Ascending aorta (tissue), 2 donors: ENCODE measurements at regions not wholly inside any gene's neighbourhood (a gene's known extent, or its start where the extent isn't known, plus 50 kb on each side); places are given as distances from the start of the nearest gene placed in this dataset.

Source experiments
- DNase-seq, 2 donors: peaks; one replicate each; pipeline ENCODE4 v3.0.0-alpha.2; 2019; ENCODE audit warnings: low spot score in 2 of 2
- H3K27ac ChIP-seq, 2 donors: fragments of 200-600 bp; sonication (generic); one replicate each; pipeline ENCODE4 v1.5.1; 2016 to 2017; ENCODE audit warnings: mild to moderate bottlenecking in 1 of 2
- H3K27me3 ChIP-seq: fragments of 200-600 bp; sonication (generic); one replicate; pipeline ENCODE4 v1.5.1; 2017
- H3K36me3 ChIP-seq, 2 donors: fragments of 200-600 bp; sonication (generic); one replicate each; pipeline ENCODE4 v1.5.1; 2016
- H3K4me1 ChIP-seq, 2 donors: fragments of 200-600 bp; sonication (generic); one replicate each; pipeline ENCODE4 v1.5.1; 2016 to 2017; ENCODE audit warnings: mild to moderate bottlenecking in 1 of 2
- H3K4me3 ChIP-seq, 2 donors: fragments of 200-600 bp; sonication (generic); one replicate each; pipeline ENCODE4 v1.5.1; 2016 to 2017; ENCODE audit warnings: mild to moderate bottlenecking in 1 of 2
- H3K9me3 ChIP-seq, 2 donors: fragments of 200-600 bp; sonication (generic); one replicate each; pipeline ENCODE4 v1.5.1; 2016
- intact Hi-C: fragments of 100-400 bp; cut with DNase I; formaldehyde crosslinking; loops from one replicate; pipeline ENCODE4 v1.15.1; 2023
- TF ChIP-seq, protein P1 (sequence below), 3 experiments: fragments of 200-600 bp in 2 of 3; fragments of 450-650 bp in 1 of 3; sonication (generic) in 2 of 3; IDR thresholded peaks; one replicate each; pipeline ENCODE4 v1.5.1; 2016 to 2019; ENCODE audit warnings: antibody characterized with exemption in 3 of 3, mild to moderate bottlenecking in 1 of 3, moderate library complexity in 1 of 3

- no peak overlapping the region for H3K4me3 ChIP-seq
- no peaks in the 10 kb centered on the region for H3K27me3 ChIP-seq
- H3K27ac ChIP-seq, result no peak overlapping the region
- DNase-seq, result no peak
- no peaks in the 10 kb centered on the region for H3K9me3 ChIP-seq
- intact Hi-C loops, result no loop called here
- H3K36me3 ChIP-seq, result no peaks in the 10 kb centered on the region
- TF ChIP-seq, protein P1, sequence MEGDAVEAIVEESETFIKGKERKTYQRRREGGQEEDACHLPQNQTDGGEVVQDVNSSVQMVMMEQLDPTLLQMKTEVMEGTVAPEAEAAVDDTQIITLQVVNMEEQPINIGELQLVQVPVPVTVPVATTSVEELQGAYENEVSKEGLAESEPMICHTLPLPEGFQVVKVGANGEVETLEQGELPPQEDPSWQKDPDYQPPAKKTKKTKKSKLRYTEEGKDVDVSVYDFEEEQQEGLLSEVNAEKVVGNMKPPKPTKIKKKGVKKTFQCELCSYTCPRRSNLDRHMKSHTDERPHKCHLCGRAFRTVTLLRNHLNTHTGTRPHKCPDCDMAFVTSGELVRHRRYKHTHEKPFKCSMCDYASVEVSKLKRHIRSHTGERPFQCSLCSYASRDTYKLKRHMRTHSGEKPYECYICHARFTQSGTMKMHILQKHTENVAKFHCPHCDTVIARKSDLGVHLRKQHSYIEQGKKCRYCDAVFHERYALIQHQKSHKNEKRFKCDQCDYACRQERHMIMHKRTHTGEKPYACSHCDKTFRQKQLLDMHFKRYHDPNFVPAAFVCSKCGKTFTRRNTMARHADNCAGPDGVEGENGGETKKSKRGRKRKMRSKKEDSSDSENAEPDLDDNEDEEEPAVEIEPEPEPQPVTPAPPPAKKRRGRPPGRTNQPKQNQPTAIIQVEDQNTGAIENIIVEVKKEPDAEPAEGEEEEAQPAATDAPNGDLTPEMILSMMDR (IDR thresholded peaks at IDR 0.05), result no peak
- H3K4me1 ChIP-seq, result no peaks in the 10 kb centered on the region
These were observed 234.0 kb upstream of the ZNF32 start for GRCh38 chr10:43882711-43883110.

- Histone ChIP-seq H3K4me1 (no peaks in the 10 kb centered on the region), H3K4me3 (no peak overlapping the region), H3K27ac (no peak overlapping the region), H3K36me3 (no peaks in the 10 kb centered on the region), H3K27me3 (no peaks in the 10 kb centered on the region), H3K9me3 (no peaks in the 10 kb centered on the region)
- intact Hi-C loops, result no loop called here
- TF ChIP-seq, protein P1 (IDR thresholded peaks at IDR 0.05), result no peak
- DNase-seq, result no peak
These were observed 233.0 kb upstream of the ZNF32 start for GRCh38 chr10:43881657-43882056.

DNA sequence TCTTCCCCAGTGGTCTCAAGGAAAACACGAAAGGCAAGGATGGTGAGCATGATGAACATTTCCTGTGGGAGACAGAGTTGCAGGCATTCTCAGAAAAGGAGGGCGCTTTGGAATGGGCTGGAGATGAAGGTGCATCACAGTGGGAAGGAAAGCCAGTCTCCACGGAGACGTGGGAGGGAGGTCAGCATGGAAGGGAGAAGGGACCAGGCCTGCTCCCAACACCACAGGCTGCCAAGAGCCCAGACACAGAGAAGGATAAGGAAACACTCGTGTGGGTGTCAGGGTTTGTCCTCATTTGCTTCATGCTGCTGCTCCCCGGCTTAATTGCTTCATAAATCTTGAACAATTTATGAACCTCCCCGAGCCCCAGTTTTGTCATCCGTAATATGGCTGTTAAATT is 231.5 kb upstream of the ZNF32 start:
- H3K4me3 ChIP-seq, result no peak overlapping the region
- no peaks in the 10 kb centered on the region for H3K27me3 ChIP-seq
- no peaks in the 10 kb centered on the region for H3K9me3 ChIP-seq
- DNase-seq, result no peak
- no peak overlapping the region for H3K27ac ChIP-seq
- TF ChIP-seq, protein P1 (IDR thresholded peaks at IDR 0.05), result no peak
- H3K4me1 ChIP-seq, result no peaks in the 10 kb centered on the region
- no peaks in the 10 kb centered on the region for H3K36me3 ChIP-seq
- intact Hi-C loops, result no loop called here

- H3K27me3 ChIP-seq, result no peaks in the 10 kb centered on the region
- H3K4me3 ChIP-seq, result no peak overlapping the region
- TF ChIP-seq, protein P1 (IDR thresholded peaks at IDR 0.05), result no peak
- DNase-seq, result no peak
- no peaks in the 10 kb centered on the region for H3K36me3 ChIP-seq
- no peak overlapping the region for H3K27ac ChIP-seq
- H3K4me1 ChIP-seq, result no peaks in the 10 kb centered on the region
- no peaks in the 10 kb centered on the region for H3K9me3 ChIP-seq
- intact Hi-C loops, result no loop called here
These were observed 231.1 kb upstream of the ZNF32 start for GRCh38 chr10:43879742-43880141.

DNA sequence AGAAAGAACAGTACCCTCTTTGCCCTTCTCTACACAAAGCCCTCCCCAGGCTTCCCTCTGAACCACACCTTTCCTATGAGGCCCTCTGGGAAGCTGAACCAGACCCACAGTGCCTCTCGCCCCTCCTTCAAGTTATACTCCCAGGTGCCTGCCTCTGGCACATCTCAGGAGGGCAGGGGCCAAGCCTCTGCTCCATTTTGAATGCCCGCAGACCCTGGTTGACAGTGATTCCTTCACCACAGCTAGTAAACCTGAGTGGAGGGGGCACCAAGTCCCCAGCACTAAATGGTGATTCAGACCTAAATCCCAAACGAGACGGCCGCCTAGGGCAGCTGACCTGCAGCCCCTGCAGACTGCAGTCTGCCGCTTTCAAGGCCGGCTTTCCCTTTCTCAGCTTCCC is 230.5 kb upstream of the ZNF32 start:
- H3K27me3 ChIP-seq, result no peaks in the 10 kb centered on the region
- TF ChIP-seq, protein P1 (IDR thresholded peaks at IDR 0.05), result no peak
- H3K27ac ChIP-seq, result peak overlapping the region; percentile 36 to 40
- H3K9me3 ChIP-seq, result no peaks in the 10 kb centered on the region
- H3K4me1 ChIP-seq, result no peaks in the 10 kb centered on the region
- intact Hi-C loops, result no loop called here
- DNase-seq, result no peak
- H3K36me3 ChIP-seq, result no peaks in the 10 kb centered on the region
- H3K4me3 ChIP-seq, result no peak overlapping the region

GRCh38 chr10:43878386-43878785 is 229.7 kb upstream of the ZNF32 start:
- Histone ChIP-seq H3K36me3 (no peaks in the 10 kb centered on the region), H3K9me3 (no peaks in the 10 kb centered on the region), H3K27ac (peak overlapping the region; percentile 36 to 40), H3K4me1 (no peaks in the 10 kb centered on the region), H3K27me3 (no peaks in the 10 kb centered on the region), H3K4me3 (no peak overlapping the region)
- peak in 1 of 2 donors; percentile 76 for DNase-seq
- intact Hi-C loops, result no loop called here
- TF ChIP-seq, protein P1 (IDR thresholded peaks at IDR 0.05), result no peak
